Right hindlimb (tissue), 1 donor: ENCODE measurements at regions not wholly inside any gene's neighbourhood (a gene's known extent, or its start where the extent isn't known, plus 50 kb on each side); places are given as distances from the start of the nearest gene placed in this dataset.
A peak's percentile ranks its signal among the peaks of the same experiment; 100 is the strongest.

ENCODE experiments used
- DNase-seq: peaks from one replicate; pipeline ENCODE4 v3.0.0-alpha.2; 2018

DNA sequence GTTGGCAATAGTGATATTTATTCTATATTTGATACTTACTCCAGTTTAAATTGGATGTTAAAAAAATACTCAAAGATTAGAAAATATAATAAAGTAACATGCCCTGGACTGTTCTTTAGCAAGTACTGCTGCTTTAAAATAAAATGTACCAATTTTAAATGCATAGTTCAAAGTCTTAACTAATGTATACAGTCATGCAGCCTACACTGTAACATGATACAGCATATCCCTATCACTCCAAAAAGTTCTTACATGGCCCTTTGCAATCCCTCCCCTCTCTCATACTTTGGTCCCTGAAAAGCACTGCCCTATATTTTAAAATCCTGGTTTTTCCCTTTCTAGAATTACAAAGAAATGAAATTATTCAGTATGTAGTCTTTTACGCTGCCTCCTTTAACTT lies 726.6 kb downstream of the LTN1 start:
- DNase-seq, result no peak

DNA sequence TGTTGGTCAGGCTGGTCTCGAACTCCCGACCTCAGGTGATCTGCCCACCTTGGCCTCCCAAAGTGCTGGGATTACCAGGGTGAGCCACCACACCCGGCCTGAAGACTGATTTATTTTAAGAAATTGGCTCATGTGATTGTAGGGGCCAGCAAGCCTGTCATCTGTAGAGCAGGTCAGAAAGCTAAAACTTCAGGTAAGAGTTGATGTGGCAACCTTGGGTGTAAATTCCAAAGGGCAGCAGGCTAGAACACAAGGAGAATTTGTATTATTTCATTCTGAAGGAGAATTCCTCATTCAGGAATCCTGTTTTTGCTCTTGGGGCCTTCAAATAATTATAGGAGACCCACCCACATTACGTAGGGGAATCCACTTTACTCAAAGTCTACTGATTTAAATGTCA lies 728.7 kb downstream of the LTN1 start:
- DNase-seq, result no peak

DNA sequence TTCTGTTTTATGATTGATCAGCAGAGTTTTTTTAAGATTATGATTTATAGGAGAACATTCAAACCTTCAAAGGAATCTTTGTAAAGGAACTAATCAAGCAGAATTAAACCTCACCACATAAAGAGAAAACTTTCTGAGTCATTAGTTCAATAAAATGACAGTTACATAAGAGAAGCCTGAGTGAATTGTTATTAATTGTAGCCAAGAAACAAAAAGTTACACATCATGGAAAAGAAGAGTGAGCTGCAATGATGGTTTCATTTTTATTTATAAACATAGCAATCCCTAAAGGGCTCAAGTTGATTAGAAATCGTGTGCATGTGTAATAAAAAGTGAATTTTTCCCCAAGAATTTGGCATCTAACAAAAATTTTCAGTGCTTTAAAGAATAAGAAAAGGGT lies 731.4 kb downstream of the LTN1 start:
- DNase-seq, result no peak

DNA sequence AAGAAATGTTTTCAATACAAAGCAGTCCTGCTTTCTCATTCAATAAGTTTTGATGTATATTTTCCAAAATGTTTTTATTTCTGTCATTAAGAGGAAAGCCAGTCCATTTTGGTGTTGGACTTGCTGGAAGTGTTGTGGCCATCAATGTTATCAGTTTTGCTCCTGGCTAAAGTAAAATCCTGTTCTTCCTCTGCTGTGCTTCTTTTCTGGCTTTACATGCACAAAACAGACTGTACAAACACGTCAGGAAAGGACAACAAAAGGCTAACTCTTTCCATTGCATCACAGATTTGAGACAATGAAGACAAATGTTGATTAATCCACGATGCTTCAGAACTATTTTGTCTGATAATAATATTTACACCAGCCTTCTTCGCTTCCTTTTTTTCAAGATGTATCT lies 735.4 kb downstream of the LTN1 start:
- no peak for DNase-seq

DNA sequence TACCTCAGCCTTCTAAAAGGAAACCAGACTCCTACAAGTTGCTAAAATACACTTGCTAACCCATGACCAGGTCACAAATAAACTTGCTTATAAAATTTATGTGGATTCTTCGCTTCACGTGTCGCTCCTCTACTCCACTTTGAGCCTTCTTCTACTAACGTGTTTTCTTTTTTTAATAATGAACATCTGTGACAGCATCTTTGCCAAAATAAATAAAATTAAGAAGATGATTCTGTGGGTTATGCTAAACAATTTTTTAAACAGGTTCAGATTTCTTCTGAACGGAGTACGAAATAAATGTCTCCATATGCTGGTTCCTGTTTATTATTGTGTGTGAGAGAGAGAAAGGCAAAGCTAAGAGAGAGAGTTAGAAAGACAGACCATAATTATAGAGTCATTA lies 735.8 kb downstream of the LTN1 start:
- DNase-seq, result no peak

DNA sequence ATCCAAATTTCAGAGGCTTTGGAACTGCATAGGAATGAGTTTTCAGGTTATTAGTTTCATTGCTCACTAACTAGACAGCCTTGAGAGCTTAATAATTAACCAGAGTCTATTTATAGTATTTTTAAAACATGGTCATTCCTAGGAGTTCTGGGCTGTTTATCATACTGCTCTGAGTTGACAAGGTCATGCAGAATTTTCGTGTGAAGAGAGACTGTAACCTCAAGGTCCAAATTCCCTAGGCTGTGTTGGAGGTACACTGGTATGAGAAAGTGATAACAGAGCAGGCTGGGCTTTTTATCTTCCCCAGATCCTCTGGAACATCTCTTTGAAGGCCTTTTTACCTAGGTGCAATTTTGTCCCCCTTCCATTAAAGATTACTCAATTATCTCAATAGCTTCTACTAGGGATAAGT lies 736.3 kb downstream of the LTN1 start:
- DNase-seq, result no peak

DNA sequence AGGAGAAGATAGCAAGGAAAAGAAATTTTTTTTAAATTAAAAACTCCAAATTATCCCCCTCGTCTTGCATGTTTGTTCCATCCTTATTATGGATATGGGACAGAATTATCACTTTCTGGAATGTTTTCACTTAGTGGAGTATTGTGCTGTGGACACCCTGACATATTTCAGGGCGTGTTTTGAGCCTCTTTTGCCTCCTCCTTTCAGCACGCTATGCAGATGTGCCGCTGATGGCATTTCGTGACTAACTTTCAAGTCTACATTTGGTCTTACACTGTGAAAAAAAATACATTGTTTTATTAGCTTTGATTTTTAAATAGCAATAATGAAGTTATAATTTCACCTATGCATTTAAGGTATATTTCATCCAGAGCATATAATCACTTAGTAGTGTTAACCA lies 738.7 kb downstream of the LTN1 start:
- DNase-seq, result no peak

DNA sequence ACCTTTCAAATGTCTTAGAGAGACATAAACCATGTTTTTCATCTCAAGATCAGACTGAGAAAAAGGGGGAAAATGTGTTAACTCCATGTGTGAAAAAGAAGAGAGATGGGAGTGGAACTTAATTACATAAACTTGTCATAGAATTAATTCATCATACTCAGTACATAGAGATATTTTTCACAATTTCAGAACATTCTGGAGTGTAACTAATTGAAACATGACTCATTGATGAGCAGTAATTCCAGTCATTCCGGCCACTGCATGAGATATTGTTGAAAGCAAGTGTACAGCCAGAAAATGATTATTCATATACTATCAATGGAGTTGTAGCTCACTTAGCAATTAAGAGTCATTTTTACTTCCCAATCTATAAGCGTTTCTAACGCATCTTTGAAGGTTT lies 739.3 kb downstream of the LTN1 start:
- no peak for DNase-seq

DNA sequence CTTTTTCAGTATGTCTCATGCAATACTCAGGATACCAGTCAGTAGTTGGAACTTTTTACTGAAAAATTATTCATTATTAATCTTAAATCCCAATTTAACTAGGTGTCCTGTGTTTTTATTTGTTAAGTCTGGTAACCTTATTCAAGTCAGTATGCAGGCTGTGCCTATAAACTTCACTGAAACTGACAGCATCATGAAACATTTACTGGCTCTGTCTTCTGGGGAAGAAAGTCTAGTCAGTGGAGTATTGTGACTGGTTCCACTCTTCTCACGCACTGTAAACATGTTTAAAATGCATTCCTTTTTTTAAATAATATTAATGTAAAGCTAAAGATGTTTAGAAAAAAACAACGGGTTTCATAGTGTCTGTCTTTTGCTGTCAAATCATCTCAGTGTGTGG lies 739.7 kb downstream of the LTN1 start:
- no peak for DNase-seq

DNA sequence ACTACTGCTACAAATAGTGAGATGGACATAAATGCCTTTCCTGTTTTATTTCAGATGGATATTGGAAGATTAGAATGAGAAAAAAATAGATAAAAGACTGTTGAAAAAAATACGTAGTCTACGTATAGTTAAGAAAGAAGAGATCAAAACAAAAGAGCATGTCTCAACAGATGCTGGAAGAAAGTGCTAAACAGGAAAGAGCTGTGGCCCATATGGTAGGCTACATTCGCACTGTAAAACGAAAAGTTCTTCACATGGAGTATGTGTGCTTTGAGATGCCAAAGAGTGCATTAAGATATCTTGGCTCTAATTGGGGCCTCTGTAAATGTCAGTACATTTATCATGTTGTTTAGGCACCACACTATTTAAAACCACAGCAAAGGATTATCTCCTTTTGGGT lies 741.7 kb downstream of the LTN1 start:
- no peak for DNase-seq

DNA sequence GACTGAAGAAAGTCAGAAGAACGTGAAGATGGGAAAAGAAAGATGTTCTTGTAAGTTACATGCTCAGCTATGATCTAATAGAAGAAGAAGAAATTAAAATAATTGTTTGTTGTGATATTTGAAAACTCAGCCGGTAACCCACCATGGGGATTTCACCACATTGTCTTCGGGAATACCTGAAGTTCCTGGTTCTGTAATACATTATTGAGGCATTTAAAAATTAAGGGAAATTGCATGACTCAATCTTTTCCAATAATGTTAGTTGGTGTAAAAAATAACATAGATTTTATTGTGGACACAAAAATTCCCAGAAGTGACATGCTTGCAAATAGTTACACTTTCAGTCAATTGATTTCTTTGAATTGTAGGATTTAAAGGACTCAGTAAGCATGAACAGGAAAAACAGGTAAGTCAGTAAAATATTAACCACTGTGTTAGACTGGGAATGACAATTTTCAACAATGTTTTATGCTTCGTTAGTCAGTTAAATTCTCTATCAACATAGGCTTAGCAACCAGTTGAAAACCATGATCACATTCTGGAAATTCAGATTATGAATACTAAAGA lies 745.1 kb downstream of the LTN1 start:
- DNase-seq, result no peak

DNA sequence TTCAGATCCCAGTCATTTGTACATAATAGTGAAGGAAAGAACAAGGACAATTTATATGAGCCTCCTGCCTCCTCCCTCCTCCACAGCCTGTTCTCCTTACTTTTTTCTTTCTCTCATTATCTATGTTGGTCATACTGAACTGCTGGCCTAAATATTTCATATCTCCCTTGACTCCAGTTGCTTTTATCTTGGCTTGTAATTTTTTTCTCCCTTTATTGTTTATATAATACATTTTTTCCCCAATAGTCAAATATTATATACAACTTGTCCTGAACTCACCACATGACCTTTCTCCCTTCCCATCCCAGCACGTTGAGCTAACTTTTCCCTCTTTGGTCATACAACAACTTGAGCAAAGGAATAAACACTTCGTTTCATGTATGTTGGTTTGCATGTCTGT lies 752.1 kb downstream of the LTN1 start:
- no peak for DNase-seq

DNA sequence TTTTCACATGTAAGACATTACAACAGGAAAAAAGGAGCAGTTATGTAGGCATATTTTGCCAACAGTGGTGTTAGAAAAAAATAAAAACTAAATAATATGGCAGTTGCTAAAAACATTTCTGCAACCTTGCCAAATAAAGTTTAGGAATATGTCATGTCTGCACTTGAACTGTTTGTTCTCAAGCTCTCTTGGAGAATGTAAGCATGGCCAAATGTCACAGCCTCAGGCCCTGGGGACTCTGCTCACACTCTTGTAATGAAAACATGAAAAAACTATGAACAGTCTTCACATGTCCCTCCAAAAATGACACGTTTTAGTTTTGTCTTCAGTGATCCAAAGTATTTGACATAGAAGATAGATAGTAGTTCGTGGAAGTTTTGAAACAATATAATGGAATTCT lies 753.3 kb downstream of the LTN1 start:
- DNase-seq, result peak; percentile 26

DNA sequence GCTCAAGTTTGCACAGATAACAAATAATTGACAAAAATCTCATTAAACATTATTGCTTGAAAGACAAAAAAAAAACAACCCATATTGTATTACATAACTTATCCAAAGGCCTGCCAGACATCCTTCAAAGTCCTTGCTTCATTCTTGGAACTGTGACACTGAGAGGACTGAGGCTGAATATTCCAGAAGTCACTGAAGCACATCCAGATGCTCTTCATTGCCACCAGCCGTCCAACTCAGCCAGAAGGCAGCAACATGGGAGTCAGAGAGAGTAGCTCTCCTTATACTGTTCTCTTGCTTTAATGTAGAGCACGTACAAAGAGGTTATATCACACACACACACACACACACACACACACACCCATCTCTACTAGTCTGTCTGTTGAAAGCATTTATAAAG lies 755.0 kb downstream of the LTN1 start:
- DNase-seq, result no peak

DNA sequence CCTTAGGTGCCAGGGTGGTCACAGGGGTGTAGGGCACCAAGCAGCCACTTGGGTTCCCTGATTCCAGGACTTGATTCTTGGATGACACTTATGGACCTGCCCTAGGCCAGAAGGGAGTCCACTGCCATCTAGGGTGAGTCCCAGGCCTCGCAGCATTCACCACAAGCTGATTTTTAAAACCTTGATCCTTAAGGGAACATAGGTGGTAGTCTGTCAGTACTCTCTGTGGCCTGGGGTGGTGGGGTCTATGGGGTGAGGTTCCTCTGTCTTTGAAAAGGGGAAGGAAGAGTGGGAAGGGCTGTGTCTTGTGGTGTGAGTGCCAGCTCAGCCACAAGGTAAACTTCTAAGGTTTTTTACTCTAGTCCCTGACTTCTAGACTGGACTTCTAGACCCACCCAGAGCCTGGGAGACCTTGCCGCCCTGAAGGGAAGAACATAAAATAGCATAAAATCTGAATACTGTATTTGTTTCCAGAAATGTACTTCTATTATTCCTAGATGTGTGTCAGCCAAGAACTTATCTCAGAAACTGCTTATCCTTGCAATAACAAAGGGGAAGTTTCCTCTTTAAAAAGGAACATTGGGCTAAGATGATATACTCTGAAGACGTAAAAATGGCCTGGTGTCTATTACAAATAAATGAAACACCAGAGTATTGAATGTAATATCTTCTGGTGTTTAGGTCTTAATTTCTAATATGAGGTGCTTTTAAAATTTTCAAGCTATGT lies 757.3 kb downstream of the LTN1 start:
- DNase-seq, result no peak

DNA sequence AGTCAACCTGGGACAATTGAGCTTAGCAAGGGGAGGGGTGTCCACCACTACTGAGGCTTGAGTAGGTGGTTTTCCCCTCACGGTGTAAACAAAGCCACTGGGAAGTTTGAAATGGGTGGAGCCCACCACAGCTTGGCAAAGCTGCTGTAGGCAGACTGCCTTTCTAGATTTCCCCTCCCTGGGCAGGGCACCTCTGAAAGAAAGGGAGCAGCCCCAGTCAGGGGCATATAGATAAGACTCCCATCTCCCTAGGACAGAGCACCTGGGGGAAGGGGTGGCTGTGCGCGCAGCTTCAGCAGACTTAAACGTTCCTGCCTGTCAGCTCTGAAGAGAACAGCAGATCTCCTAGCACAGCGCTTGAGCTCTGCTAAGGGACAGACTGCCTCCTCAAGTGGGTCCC lies 758.4 kb downstream of the LTN1 start:
- no peak for DNase-seq

DNA sequence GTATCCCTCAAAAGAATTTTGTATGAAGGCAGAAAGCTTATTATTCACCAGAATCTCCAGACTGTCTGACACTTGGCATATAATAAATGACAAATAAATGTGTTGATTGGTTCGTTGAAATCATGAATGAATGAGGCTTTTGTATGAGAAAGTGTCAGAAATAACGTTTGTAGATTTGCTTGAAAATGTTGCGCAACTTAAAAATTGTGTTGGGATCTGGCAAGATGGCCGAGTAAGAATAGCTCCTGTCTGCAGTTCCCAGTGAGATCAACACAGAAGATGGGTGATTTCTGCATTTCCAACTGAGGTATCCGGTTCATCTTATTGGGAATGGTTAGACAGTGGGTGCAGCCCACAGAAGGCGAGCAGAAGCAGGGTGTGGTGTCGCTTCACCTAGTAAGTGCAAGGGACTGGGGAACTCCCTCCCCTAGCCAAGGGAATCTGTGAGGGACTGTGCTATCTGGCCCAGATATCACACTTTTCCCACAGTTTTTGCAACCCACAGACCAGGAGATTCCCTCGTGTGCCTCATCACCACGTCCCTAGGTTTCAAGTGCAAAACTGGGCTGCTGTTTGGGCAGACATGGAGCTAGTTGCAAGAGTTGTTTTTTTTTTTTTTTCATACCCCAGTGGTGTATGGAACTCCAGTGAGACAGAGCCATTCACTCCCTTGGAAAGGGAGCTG lies 759.0 kb downstream of the LTN1 start:
- DNase-seq, result no peak

DNA sequence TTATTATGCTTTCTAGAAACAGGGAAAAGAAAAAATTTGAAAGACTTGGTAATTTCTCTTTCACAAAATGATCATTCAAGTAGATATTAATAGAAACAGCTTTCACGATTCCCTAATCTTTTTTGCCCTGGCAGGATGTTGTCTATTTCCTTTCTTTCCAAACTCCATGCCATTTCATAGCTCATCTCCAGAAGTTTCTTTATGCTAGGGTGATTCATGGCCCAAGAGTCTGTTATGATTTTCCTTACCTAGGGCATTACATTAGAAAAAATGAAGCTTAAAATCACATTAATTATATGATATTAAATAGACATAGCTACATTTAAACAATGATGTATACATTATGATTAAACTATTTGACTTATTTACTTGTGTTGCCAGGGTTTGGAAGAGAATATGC lies 762.1 kb downstream of the LTN1 start:
- DNase-seq, result no peak

DNA sequence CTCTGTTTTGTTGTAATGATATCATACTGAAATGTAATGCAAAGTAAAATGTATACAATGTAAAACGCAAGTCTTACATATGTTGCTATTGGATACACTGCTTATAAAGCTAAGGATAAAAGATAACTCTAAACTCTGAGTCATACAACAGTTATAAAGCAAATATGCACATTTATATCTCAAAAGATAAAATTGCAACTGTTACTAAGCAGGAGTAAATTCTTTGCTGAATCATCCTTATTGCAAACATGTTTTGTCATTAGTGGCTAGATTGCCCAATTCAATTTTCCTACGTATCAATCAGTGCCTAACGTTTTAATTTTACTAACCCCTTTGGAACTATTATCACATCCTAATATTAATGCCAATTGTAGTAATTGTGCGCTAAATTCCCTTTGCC lies 762.9 kb downstream of the LTN1 start:
- DNase-seq, result no peak

DNA sequence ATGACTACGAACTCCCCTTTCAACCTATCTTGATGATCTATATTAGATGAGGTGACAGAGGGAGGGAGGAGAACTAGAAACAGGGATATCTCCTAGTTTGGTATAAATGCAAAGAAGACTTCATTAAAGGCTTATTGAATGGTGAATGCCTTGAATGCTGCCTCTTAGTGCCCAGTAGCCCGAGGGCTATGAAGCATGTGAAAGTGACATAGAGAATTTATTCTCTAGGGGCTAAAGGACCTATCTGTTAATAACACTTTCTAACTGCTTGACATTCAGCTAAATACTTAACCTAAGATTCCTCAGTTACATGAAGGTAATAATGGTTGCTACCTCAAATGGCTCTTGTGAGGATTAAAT lies 764.1 kb downstream of the LTN1 start:
- DNase-seq, result no peak

DNA sequence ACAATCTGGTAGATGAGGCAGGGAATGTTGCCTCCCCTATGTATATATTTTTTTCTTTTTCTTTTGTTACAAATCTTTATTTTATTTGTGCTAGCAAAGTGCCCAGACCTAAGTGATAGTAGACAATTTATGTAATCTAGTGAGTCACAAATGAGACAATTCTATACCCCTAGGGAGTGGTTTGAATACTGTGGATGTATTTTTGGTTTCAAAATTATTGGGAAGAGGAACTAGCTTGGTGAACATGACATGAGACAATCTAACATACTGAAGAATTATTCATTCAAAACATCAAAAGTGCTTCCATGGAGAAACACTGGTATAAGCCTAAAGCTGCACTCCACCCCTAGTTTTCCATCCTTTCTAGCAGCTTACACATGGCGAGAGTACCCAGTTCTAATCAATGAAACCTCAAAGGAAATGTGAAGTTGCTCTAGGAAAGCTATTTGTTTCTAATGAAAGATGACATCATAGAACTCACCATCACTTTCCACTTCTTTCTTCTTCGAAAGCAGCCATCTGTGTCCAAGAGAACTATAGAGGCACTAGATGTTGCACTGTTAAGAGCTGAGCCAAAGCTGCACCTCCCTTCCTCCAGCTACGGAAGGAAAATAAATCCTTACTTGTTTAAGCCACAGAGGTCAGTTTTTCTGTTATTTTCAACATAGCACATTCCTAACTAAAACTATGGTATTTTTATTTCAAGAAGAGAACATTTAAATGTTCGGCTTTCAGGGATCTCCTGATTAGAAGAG lies 764.6 kb downstream of the LTN1 start:
- DNase-seq, result no peak

DNA sequence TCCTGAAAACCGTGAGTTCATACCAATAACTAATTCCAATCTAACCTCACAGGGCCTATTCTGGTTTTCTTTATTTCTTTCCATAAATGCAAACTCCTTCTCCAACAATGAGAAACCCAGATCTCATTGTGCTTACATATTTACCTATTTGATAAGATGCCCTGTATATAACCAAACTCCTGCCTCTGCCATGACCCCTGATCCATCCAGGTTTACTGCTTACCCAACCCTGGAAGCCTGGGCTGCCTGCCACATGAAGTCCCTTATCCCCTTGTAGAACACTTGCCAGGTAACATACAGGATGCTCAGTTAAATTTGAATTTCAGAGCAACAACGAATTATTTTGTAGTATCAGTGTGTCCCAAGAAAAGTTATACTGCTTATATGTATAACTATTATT lies 766.1 kb downstream of the LTN1 start:
- DNase-seq, result no peak

DNA sequence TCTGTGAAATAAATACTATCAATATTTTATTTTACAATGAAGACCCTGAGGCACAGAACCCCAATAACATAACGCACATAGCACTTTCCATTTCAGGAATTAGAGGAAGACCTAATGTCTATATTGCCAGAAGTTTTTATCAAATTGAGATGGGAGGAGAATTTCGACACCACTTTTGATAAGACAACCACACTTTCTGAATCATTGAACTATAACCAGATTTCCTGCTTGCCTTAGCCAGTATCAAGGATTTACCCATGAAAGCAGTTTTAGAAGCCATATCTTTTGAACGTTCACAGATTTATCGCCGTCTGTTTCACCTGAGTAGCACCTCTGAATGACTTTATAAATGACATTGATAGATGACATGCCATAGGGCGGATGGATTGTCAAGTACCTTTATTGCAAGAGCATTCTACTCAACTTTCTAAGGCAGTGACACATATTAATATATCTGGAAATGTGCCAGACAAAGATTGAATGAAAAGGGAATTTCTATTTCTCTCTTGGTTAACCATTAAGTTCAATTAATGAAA lies 768.4 kb downstream of the LTN1 start:
- no peak for DNase-seq

DNA sequence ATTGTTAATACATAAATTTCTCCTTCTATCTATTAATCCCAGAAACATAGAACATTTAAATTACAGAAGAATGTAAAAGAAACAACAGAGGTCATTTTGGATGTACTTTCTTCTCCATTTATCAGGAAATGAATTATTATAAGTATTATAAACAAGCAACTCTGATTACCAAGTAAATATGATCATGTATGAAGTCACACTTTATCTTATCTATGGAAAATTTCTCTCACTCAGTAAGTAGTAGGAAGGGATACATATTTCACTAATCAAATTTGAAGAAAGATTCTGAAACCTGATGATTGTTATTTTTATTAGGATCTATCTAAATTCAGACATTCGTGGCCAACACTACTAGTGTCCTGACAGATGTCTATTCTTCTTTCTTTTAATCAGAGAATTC lies 770.7 kb downstream of the LTN1 start:
- no peak for DNase-seq
